ENCODE measurements at regions not wholly inside any gene's neighbourhood (a gene's known extent, or its start where the extent isn't known, plus 50 kb on each side); places are given as distances from the start of the nearest gene placed in this dataset.

DNA sequence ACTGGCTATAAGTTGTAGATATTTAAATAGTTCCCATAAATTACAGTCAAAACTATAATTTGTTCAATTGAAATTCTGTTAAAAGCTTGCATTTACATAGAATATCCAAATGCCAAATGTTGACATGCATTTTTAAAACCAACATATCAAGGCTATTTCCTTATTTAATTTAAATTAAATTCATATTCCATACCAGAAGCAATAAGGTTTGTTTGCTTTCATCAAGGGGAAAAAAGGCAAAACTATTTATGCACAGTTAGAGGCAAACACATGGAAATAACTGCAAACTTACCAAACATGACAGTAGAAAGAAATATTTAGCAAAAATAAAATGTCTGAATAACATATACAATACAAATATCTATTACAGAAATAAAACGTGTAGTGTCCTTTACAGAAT lies 1581.2 kb upstream of the TENM4 start:
- TF ChIP-seq, protein P1, sequence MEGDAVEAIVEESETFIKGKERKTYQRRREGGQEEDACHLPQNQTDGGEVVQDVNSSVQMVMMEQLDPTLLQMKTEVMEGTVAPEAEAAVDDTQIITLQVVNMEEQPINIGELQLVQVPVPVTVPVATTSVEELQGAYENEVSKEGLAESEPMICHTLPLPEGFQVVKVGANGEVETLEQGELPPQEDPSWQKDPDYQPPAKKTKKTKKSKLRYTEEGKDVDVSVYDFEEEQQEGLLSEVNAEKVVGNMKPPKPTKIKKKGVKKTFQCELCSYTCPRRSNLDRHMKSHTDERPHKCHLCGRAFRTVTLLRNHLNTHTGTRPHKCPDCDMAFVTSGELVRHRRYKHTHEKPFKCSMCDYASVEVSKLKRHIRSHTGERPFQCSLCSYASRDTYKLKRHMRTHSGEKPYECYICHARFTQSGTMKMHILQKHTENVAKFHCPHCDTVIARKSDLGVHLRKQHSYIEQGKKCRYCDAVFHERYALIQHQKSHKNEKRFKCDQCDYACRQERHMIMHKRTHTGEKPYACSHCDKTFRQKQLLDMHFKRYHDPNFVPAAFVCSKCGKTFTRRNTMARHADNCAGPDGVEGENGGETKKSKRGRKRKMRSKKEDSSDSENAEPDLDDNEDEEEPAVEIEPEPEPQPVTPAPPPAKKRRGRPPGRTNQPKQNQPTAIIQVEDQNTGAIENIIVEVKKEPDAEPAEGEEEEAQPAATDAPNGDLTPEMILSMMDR (conservative IDR thresholded peaks at IDR 0.05; ENCODE audit: low read length) = no peak
- no peak for TF ChIP-seq EZH2phosphoT487 (IDR thresholded peaks at IDR 0.05; ENCODE audit: borderline replicate concordance, low read depth, low read length)
